Cardiac fibroblast (primary cell): ENCODE measurements at regions not wholly inside any gene's neighbourhood (a gene's known extent, or its start where the extent isn't known, plus 50 kb on each side); places are given as distances from the start of the nearest gene placed in this dataset.
"Not testable (repeated sequence)": the region's sequence is repeated elsewhere in the genome, so short reads cannot be mapped to it uniquely, and the experiment has no call there.

Experiments
- DNase-seq, 2 donors: peaks; one replicate each; pipeline versions ENCODE4 v3.0.0 to v3.0.0-alpha.2; 2010; ENCODE audit warnings: low read depth in 2 of 2
- H3K4me3 ChIP-seq, 2 donors: replicated peaks in 1 of 2; 1 replicate in 1 of 2; 2 replicates in 1 of 2; pipeline ENCODE4 v1.5.1; 2011; ENCODE audit warnings: low read depth in 2 of 2, low read length in 2 of 2, mild to moderate bottlenecking in 2 of 2, moderate library complexity in 1 of 2
- CTCF ChIP-seq: IDR thresholded peaks from one replicate; pipeline ENCODE4 v1.5.1; 2011; ENCODE audit warnings: low read depth, mild to moderate bottlenecking, low read length, inconsistent platforms

DNA sequence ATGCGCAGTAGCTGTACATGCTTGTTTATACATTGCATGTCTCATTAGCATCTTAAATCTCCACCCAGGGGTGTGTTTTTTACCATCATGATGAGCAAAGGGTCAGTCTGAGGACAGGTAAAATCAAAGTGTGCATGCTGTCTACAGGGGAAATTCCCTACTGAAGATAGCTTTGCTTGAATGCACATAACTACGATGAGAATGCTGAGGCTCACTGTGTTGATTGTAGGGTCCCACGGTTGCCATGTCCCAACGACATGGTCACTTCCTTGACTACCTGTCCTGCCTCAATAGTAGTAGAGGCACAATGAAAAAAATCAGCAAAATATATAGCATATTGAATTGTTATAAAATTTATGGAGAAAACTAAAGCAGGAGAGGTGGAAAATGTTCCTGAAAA, 95.6 kb upstream of the TUSC1 start:
- H3K4me3 ChIP-seq: no peak overlapping the region
- no peak for DNase-seq
- TF ChIP-seq CTCF: no peak

GRCh38 chr9:25755951-25756350, 77.7 kb upstream of the TUSC1 start:
- no peak overlapping the region for H3K4me3 ChIP-seq
- no peak for TF ChIP-seq CTCF
- no peak for DNase-seq

- no peak overlapping the region for H3K4me3 ChIP-seq
- DNase-seq: no peak
- TF ChIP-seq CTCF: no peak
Measured at GRCh38 chr9:25752398-25752797, 74.2 kb upstream of the TUSC1 start.

DNA sequence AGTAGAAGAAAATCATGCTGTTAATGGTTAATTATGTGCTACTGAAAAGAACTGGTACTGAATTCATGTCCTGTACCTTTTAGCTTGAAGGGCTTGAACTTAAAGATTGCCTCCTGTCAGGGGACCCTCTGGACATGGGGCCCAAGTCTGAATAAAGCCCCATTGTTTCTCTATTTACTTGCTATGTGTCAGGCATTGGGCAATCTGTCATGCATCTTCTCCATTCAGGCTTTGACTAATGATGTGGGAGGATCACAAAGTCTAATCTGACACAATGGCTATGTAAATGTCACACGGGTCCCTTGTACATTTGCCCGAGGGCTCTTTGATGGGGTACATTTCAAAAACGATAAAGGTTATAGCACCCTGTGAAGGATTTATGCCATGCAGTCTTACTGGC, 64.0 kb upstream of the TUSC1 start:
- DNase-seq: no peak
- TF ChIP-seq CTCF: no peak
- H3K4me3 ChIP-seq: no peak overlapping the region

- DNase-seq: no peak
- no peak overlapping the region for H3K4me3 ChIP-seq
- no peak for TF ChIP-seq CTCF
Measured at GRCh38 chr9:25733336-25733982, 55.2 kb upstream of the TUSC1 start.

- not testable (repeated sequence) for DNase-seq, H3K4me3 ChIP-seq
Measured at GRCh38 chr9:25731895-25732794, 53.9 kb upstream of the TUSC1 start.
